GM18508 (cell line): ENCODE measurements at regions not wholly inside any gene's neighbourhood (a gene's known extent, or its start where the extent isn't known, plus 50 kb on each side); places are given as distances from the start of the nearest gene placed in this dataset.
A peak's percentile ranks its signal among the peaks of the same experiment; 100 is the strongest.
"Not testable (repeated sequence)": the region's sequence is repeated elsewhere in the genome, so short reads cannot be mapped to it uniquely, and the experiment has no call there.

Source experiments
- ATAC-seq: cut with Tn5 transposase; IDR thresholded peaks from one replicate; pipeline ENCODE4 v1.9.1; 2021; ENCODE audit warnings: moderate number of reproducible peaks; ENCODE audit not compliant: insufficient read depth, unreplicated experiment

- ATAC-seq = no peak
Observed at GRCh38 chr6:122859676-122860075, 70.6 kb downstream of the SMPDL3A start.

- ATAC-seq = no peak
Observed at GRCh38 chr6:122861594-122861993, 72.5 kb downstream of the SMPDL3A start.

- ATAC-seq = no peak
Observed at GRCh38 chr6:122868137-122868536, 79.1 kb downstream of the SMPDL3A start.

- ATAC-seq = peak; percentile 67
Observed at GRCh38 chr6:122869437-122870024, 80.5 kb downstream of the SMPDL3A start.

GRCh38 chr6:122871079-122871478 lies 82.0 kb downstream of the SMPDL3A start:
- ATAC-seq = no peak

- no peak for ATAC-seq
Observed at GRCh38 chr6:122872311-122872710, 83.3 kb downstream of the SMPDL3A start.

GRCh38 chr6:122877302-122877701 lies 88.2 kb downstream of the SMPDL3A start:
- ATAC-seq = no peak

- no peak for ATAC-seq
Observed at GRCh38 chr6:122878796-122879195, 89.7 kb downstream of the SMPDL3A start.

GRCh38 chr6:122886481-122886880 lies 97.4 kb downstream of the SMPDL3A start:
- ATAC-seq = no peak

GRCh38 chr6:122887941-122888340 lies 98.9 kb downstream of the SMPDL3A start:
- no peak for ATAC-seq

GRCh38 chr6:122888680-122889079 lies 99.6 kb downstream of the SMPDL3A start:
- ATAC-seq = not testable (repeated sequence)

GRCh38 chr6:122890250-122890649 lies 101.2 kb downstream of the SMPDL3A start:
- ATAC-seq = no peak

- no peak for ATAC-seq
Observed at GRCh38 chr6:122894791-122895190, 101.2 kb upstream of the CLVS2 start.

- no peak for ATAC-seq
Observed at GRCh38 chr6:122902326-122902725, 93.7 kb upstream of the CLVS2 start.

- no peak for ATAC-seq
Observed at GRCh38 chr6:122903266-122903915, 92.6 kb upstream of the CLVS2 start.

- ATAC-seq = no peak
Observed at GRCh38 chr6:122904166-122904565, 91.9 kb upstream of the CLVS2 start.

GRCh38 chr6:122913558-122913957 lies 82.5 kb upstream of the CLVS2 start:
- no peak for ATAC-seq

GRCh38 chr6:122918714-122919113 lies 77.3 kb upstream of the CLVS2 start:
- no peak for ATAC-seq

- peak; percentile 73 for ATAC-seq
Observed at GRCh38 chr6:122930252-122931180, 65.5 kb upstream of the CLVS2 start.

- no peak for ATAC-seq
Observed at GRCh38 chr6:122931916-122932315, 64.1 kb upstream of the CLVS2 start.

- ATAC-seq = not testable (repeated sequence)
Observed at GRCh38 chr6:122944936-122945335, 51.1 kb upstream of the CLVS2 start.
